GM12878 (cell line): ENCODE measurements at regions not wholly inside any gene's neighbourhood (a gene's known extent, or its start where the extent isn't known, plus 50 kb on each side); places are given as distances from the start of the nearest gene placed in this dataset.
"Not testable (repeated sequence)": the region's sequence is repeated elsewhere in the genome, so short reads cannot be mapped to it uniquely, and the experiment has no call there.

Experiments used
- ATAC-seq: fragments of 200-7000 bp; cut with Tn5 transposase; 3 replicates; pipeline ENCODE4 v1.9.1; 2020; ENCODE audit warnings: mild to moderate bottlenecking, moderate library complexity
- BruUV-seq: library from RNA; stranded (reverse); fragments of 400-500 nt; replicated peaks from 2 replicates; lab custom pipeline; 2021; lab: Mats Ljungman, UMichigan
- CTCF ChIA-PET: fragments of 300-600 bp; sonication (Branson Sonifier 250); formaldehyde crosslinking; extraction: SDS; loops from one replicate; lab custom pipeline; 2021; ENCODE audit warnings: inconsistent platforms; lab: Yijun Ruan, JAX
- POLR2A ChIA-PET: fragments of 350-600 bp; formaldehyde crosslinking; extraction: SDS; loops from one replicate; lab custom pipeline; 2021; ENCODE audit warnings: inconsistent platforms; lab: Charles Lee
- RAD21 ChIA-PET: fragments of 300-600 bp; sonication (Branson Sonifier 250); formaldehyde crosslinking; loops from one replicate; lab custom pipeline; 2023; ENCODE audit warnings: antibody characterized with exemption; ENCODE audit not compliant: unreplicated experiment; lab: Charles Lee
- SMC1A ChIA-PET: fragments of 300-600 bp; sonication (Branson Sonifier 250); formaldehyde crosslinking; loops from one replicate; lab custom pipeline; 2023; ENCODE audit not compliant: unreplicated experiment, uncharacterized antibody; lab: Charles Lee
- DNase-seq: peaks from one replicate; pipeline ENCODE4 v3.0.0-alpha.2; 2011; ENCODE audit warnings: low read depth, low spot score
- FAIRE-seq: peaks from 3 replicates; lab custom pipeline; 2011; peaks lifted over from hg19 to GRCh38; lab: Jason Lieb, UNC
- H2AFZ ChIP-seq: 2 replicates; pipeline ENCODE4 v1.6.0; 2011; ENCODE audit warnings: low read depth, low read length, control low read depth; ENCODE audit not compliant: control insufficient read depth
- H3K27ac ChIP-seq: 2 replicates; pipeline ENCODE4 v1.5.1; 2011; ENCODE audit warnings: control low read depth; ENCODE audit not compliant: control insufficient read depth, insufficient read depth
- H3K27me3 ChIP-seq, 2 experiments: replicated peaks in 1 of 2; 2 replicates each; pipeline versions ENCODE4 v1.6.0 to v1.6.1; 2011; ENCODE audit warnings: low read length in 1 of 2; ENCODE audit not compliant: control insufficient read depth in 2 of 2, insufficient read depth in 2 of 2
- H3K36me3 ChIP-seq, 2 experiments: 2 replicates each; pipeline ENCODE4 v1.5.1; 2011; ENCODE audit warnings: low read length in 1 of 2; ENCODE audit not compliant: control insufficient read depth in 2 of 2, insufficient read depth in 2 of 2
- H3K4me1 ChIP-seq: 2 replicates; pipeline ENCODE4 v1.6.1; 2011; ENCODE audit warnings: mild to moderate bottlenecking, low read length, moderate library complexity, mixed read lengths; ENCODE audit not compliant: control insufficient read depth, insufficient read depth
- H3K4me2 ChIP-seq: 2 replicates; pipeline ENCODE4 v1.6.0; 2011; ENCODE audit warnings: control low read depth; ENCODE audit not compliant: control insufficient read depth, insufficient read depth
- H3K4me3 ChIP-seq: fragments of 200-600 bp; sonication (generic); 2 replicates; pipeline ENCODE4 v1.5.1; 2016
- H3K79me2 ChIP-seq: 2 replicates; pipeline ENCODE4 v1.6.0; 2011; ENCODE audit warnings: low read length; ENCODE audit not compliant: control insufficient read depth, insufficient read depth
- H3K9ac ChIP-seq: 2 replicates; pipeline ENCODE4 v1.8.0; 2011; ENCODE audit warnings: low read length, control low read depth, mixed read lengths; ENCODE audit not compliant: control insufficient read depth, insufficient read depth
- H3K9me3 ChIP-seq: replicated peaks from 3 replicates; pipeline ENCODE4 v1.5.1; 2011; ENCODE audit warnings: mild to moderate bottlenecking, low read length; ENCODE audit not compliant: control insufficient read depth, insufficient read depth
- H4K20me1 ChIP-seq: 2 replicates; pipeline ENCODE4 v1.6.0; 2011; ENCODE audit not compliant: control insufficient read depth, insufficient read depth
- BRCA1 ChIP-seq: IDR thresholded peaks from 2 replicates; pipeline ENCODE4 v1.6.1; 2011; ENCODE audit warnings: low read depth, low read length, improper control_type of control experiment
- CHD1 ChIP-seq: IDR thresholded peaks from 2 replicates; pipeline ENCODE4 v1.6.1; 2012; ENCODE audit warnings: low read depth, low read length, improper control_type of control experiment
- EGR1 ChIP-seq, 2 experiments: IDR thresholded peaks; 1 replicate in 1 of 2; 2 replicates in 1 of 2; pipeline ENCODE4 v1.6.1; 2011 to 2012; ENCODE audit warnings: low read depth in 2 of 2, low read length in 2 of 2, borderline replicate concordance in 1 of 2, mild to moderate bottlenecking in 1 of 2, moderate library complexity in 1 of 2
- IKZF2 ChIP-seq, 2 experiments: fragments of 450-650 bp; IDR thresholded peaks; 2 replicates each; pipeline ENCODE4 v1.6.1; 2017; ENCODE audit warnings: mild to moderate bottlenecking in 2 of 2, moderate library complexity in 2 of 2
- KLF5 ChIP-seq: fragments of 450-650 bp; IDR thresholded peaks from 2 replicates; pipeline ENCODE4 v1.6.1; 2014; ENCODE audit warnings: mild to moderate bottlenecking; ENCODE audit not compliant: partially characterized antibody
- MTA3 ChIP-seq: IDR thresholded peaks from 2 replicates; pipeline ENCODE4 v1.6.1; 2012; ENCODE audit warnings: low read length, inconsistent platforms, borderline replicate concordance
- RUNX3 ChIP-seq: IDR thresholded peaks from 2 replicates; pipeline ENCODE4 v1.6.1; 2012; ENCODE audit warnings: low read length, inconsistent platforms
- SREBF1 ChIP-seq: IDR thresholded peaks from 2 replicates; pipeline ENCODE4 v1.6.1; 2012; ENCODE audit warnings: mild to moderate bottlenecking, low read length
- SREBF2 ChIP-seq: IDR thresholded peaks from 2 replicates; pipeline ENCODE4 v1.6.1; 2012; ENCODE audit warnings: mild to moderate bottlenecking, low read length
- SUZ12 ChIP-seq: fragments of 200-600 bp; sonication (generic); IDR thresholded peaks from one replicate; pipeline ENCODE4 v1.6.1; 2018; ENCODE audit warnings: antibody characterized with exemption, mild to moderate bottlenecking; ENCODE audit not compliant: unreplicated experiment
- TBL1XR1 ChIP-seq: IDR thresholded peaks from 2 replicates; pipeline ENCODE4 v1.6.1; 2012; ENCODE audit warnings: low read depth, low read length, improper control_type of control experiment
- YBX1 ChIP-seq: fragments of 450-650 bp; IDR thresholded peaks from 2 replicates; pipeline ENCODE4 v1.6.1; 2016; ENCODE audit warnings: antibody characterized with exemption
- WGBS: methylation state at CpG from one replicate; pipeline ENCODE4 v1.1.6; 2016; ENCODE audit warnings: low lambda C conversion rate; ENCODE audit not compliant: insufficient replicate concordance, insufficient coverage; ENCODE audit errors: missing lambda C conversion rate; 5-methylcytosine and 5-hydroxymethylcytosine counted together
- in situ Hi-C: fragments of 300-500 bp; cut with MboI; formaldehyde crosslinking; loops from 9 replicates; pipeline ENCODE4 v1.14.3; 2018; ENCODE audit warnings: mixed read lengths
- intact Hi-C: fragments of 100-400 bp; cut with micrococcal nuclease; formaldehyde crosslinking; loops from one replicate; pipeline ENCODE4 v1.14.2; 2022; ENCODE audit not compliant: unreplicated experiment
- TF ChIP-seq, protein P1 (sequence below): IDR thresholded peaks from 2 replicates; pipeline ENCODE4 v1.6.1; 2011; ENCODE audit warnings: borderline replicate concordance, low read depth, mild to moderate bottlenecking, moderate library complexity, mixed read lengths, low read length; ENCODE audit not compliant: insufficient read depth; ENCODE audit errors: extremely low read length

DNA sequence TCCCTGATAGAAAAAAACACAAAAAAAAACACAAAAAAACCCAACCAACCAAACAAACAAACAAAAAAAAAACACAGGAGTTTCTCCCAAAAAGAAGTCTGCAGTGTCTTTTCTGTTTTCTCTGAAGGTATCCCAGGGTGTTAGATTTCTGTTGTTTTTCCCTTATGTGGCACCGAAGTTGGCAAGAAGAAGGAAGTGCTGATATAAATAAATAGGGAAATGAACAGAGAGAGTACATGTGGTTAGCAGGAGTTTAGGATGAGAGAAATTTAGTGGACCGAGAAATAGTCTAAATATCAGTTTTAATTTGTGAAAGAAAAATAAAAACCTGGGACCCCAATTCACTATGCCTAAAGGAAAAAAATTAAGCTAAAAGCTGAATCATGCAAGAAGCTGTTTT is 287.0 kb upstream of the SGCG start (continued):
- TF ChIP-seq, protein P1, sequence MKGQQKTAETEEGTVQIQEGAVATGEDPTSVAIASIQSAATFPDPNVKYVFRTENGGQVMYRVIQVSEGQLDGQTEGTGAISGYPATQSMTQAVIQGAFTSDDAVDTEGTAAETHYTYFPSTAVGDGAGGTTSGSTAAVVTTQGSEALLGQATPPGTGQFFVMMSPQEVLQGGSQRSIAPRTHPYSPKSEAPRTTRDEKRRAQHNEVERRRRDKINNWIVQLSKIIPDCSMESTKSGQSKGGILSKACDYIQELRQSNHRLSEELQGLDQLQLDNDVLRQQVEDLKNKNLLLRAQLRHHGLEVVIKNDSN: no peak
- TF ChIP-seq BRCA1 (no peak), KLF5 (no peak), SUZ12 (no peak), YBX1 (no peak), SREBF1 (no peak)

DNA sequence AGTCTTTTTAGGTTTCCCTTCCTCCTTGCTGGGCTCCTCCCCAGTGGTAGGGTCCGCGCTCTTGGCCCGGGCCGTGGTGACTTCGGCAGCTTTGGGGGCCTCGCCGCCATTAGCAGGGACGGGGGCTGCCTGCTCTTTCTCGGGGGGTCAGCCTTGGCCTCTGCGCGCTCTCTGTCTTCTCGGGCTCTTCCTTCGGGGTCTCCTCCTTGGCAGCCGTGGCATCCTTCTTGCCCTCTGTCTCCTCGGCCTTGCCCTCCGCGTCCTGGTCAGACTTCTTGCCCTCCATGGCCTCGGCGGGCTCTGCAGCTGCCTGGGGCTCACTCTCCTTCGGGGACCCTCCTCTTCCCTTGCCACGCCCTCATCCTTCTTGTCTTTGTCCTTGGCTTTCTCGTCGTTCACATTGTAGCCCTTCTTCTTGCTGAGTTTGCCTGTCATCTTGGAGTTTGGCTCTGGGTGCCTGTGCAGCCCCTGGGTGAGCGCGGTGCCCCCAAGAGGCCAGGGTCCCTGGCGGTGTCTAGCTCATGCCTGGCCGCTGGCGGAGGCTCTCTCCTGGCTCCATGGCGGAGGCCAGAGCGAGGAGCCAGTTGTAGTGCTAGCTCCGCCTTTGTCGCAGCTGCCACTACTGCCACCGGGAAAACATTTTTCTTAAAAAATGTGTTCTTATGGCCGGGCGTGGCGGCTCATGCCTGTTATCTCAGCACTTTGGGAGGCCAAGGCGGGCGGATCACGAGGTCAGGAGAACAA is 283.0 kb upstream of the SGCG start:
- H3K4me3 ChIP-seq: no peak overlapping the region
- SMC1A ChIA-PET: interaction anchor here (0.6 to 4.6 kb wide), 2 partner anchors 15 to 378 kb away, joined by 3 to 32 read pairs; no protein-coding TSS in a partner anchor
- TF ChIP-seq CHD1 (no peak), IKZF2 (IDR thresholded peaks at IDR 0.05) (no peak), TBL1XR1 (no peak), MTA3 (no peak), RUNX3 (no peak), EGR1 (IDR thresholded peaks at IDR 0.05; ENCODE audit: borderline replicate concordance in 1 of 2, low read depth in 2 of 2, low read length in 2 of 2) (no peak), SREBF2 (no peak)
- CTCF ChIA-PET: interaction anchor here (1.0 kb wide), 1 partner anchor 15 kb away, joined by 3 read pairs; no protein-coding TSS in a partner anchor
- H3K9me3 ChIP-seq: no peaks in the 10 kb centered on the region; the same call in 1 of the 3 replicates
- no peak overlapping the region for H3K4me2 ChIP-seq
- H4K20me1 ChIP-seq: no peaks in the 10 kb centered on the region
- RAD21 ChIA-PET: no interaction called here
- WGBS: 94% methylated on average over 39 of the region's 39 CpGs
- POLR2A ChIA-PET: no interaction called here
- no peak for ATAC-seq
- BruUV-seq: no TSS peak
- intact Hi-C loops (no loop called here), in situ Hi-C loops (no loop called here)
- no peak overlapping the region for H2AFZ ChIP-seq
- no peak for FAIRE-seq
- 0 out of 2 replicates have a peak, but pooled peaks cover 2% of the 10 kb centered on the region for H3K4me1 ChIP-seq
- H3K79me2 ChIP-seq: no peaks in the 10 kb centered on the region
- H3K27ac ChIP-seq: no peak overlapping the region
- H3K27me3 ChIP-seq: no peaks in the 10 kb centered on the region
- H3K36me3 ChIP-seq: no peaks in the 10 kb centered on the region; a peak in 1 of 4 replicates
- H3K9ac ChIP-seq: no peak overlapping the region
- no peak for DNase-seq

DNA sequence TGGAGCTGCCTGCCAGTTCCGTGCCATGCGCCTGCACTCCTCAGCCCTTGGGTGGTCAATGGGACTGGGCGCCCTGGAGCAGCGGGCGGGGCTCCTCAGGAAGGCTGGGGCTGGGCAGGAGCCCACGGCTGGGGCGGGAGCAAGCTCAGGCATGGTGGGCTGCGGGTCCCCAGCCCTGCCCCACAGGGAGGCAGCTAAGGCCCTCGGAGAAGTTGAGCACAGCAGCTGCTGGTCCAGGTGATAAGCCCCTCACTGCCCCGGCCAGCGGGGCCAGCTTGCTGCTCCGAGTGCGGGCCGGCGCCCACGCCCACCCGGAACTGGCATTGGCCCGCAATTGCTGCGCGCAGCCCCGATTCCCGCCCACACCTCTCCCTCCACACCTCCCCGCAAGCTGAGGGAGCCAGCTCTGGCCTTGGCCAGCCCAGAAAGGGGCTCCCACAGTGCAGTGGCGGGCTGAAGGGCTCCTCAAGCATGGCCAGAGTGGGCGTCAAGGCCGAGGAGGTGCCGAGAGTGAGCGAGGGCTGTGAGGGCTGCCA is 280.3 kb upstream of the SGCG start:
- H3K4me1 ChIP-seq, POLR2A ChIA-PET, H3K79me2 ChIP-seq, FAIRE-seq, SMC1A ChIA-PET, H3K9me3 ChIP-seq, H3K27ac ChIP-seq, H3K4me2 ChIP-seq, H3K4me3 ChIP-seq, H3K27me3 ChIP-seq, H3K36me3 ChIP-seq, H3K9ac ChIP-seq, H4K20me1 ChIP-seq, DNase-seq, H2AFZ ChIP-seq, intact Hi-C loops, CTCF ChIA-PET, in situ Hi-C loops, ATAC-seq, BruUV-seq: not testable (repeated sequence)
- RAD21 ChIA-PET: interaction anchor here (1.3 kb wide), 1 partner anchor 18 kb away, joined by 3 read pairs; no protein-coding TSS in a partner anchor
- WGBS: 93% methylated on average over 23 of the region's 28 CpGs
